H9 (cell line): ENCODE measurements at regions not wholly inside any gene's neighbourhood (a gene's known extent, or its start where the extent isn't known, plus 50 kb on each side); places are given as distances from the start of the nearest gene placed in this dataset.

ENCODE experiments used
- DNase-seq: peaks from one replicate; pipeline ENCODE4 v3.0.0-alpha.2; 2017
- H2AFZ ChIP-seq: one replicate; pipeline ENCODE4 v1.6.1; 2013; ENCODE audit warnings: mild to moderate bottlenecking, low read length, control low read depth, moderate library complexity
- H2AK5ac ChIP-seq: 2 replicates; pipeline ENCODE4 v1.6.1; 2013; ENCODE audit warnings: low read length, control low read depth, mixed read lengths; ENCODE audit not compliant: insufficient read length
- H2BK120ac ChIP-seq: one replicate; pipeline ENCODE4 v1.6.1; 2013; ENCODE audit warnings: low read depth, mild to moderate bottlenecking, low read length, control low read depth, inconsistent platforms; ENCODE audit not compliant: poor library complexity, severe bottlenecking
- H2BK12ac ChIP-seq: 2 replicates; pipeline ENCODE4 v1.6.1; 2013; ENCODE audit warnings: low read length, control low read depth, mixed read lengths, low read depth; ENCODE audit not compliant: insufficient read length
- H2BK15ac ChIP-seq: 2 replicates; pipeline ENCODE4 v1.6.1; 2013; ENCODE audit warnings: low read depth, low read length, control low read depth
- H2BK20ac ChIP-seq: one replicate; pipeline ENCODE4 v1.6.1; 2013; ENCODE audit warnings: low read depth, mild to moderate bottlenecking, low read length, control low read depth, inconsistent platforms; ENCODE audit not compliant: poor library complexity, severe bottlenecking
- H2BK5ac ChIP-seq: 2 replicates; pipeline ENCODE4 v1.6.1; 2013; ENCODE audit warnings: low read length, control low read depth, mixed read lengths; ENCODE audit not compliant: insufficient read length
- H3K14ac ChIP-seq: 2 replicates; pipeline ENCODE4 v1.6.1; 2013; ENCODE audit warnings: low read length, control low read depth; ENCODE audit not compliant: insufficient read depth
- H3K18ac ChIP-seq: 2 replicates; pipeline ENCODE4 v1.6.1; 2013; ENCODE audit warnings: low read depth, mild to moderate bottlenecking, mixed read lengths, low read length, control low read depth; ENCODE audit not compliant: insufficient read length
- H3K23ac ChIP-seq: 2 replicates; pipeline ENCODE4 v1.6.1; 2013; ENCODE audit warnings: low read length, control low read depth, mixed read lengths, low read depth; ENCODE audit not compliant: insufficient read length
- H3K23me2 ChIP-seq: 2 replicates; pipeline ENCODE4 v1.6.1; 2013; ENCODE audit warnings: low read depth, mild to moderate bottlenecking, mixed read lengths, low read length, control low read depth; ENCODE audit not compliant: insufficient read length, poor library complexity, severe bottlenecking
- H3K27ac ChIP-seq: 2 replicates; pipeline ENCODE4 v1.5.1; 2013; ENCODE audit warnings: low read length, control low read depth, mixed read lengths, low read depth; ENCODE audit not compliant: insufficient read length
- H3K27me3 ChIP-seq: 2 replicates; pipeline ENCODE4 v1.6.1; 2013; ENCODE audit warnings: low read length, control low read depth, inconsistent platforms; ENCODE audit not compliant: insufficient read depth
- H3K4ac ChIP-seq: 2 replicates; pipeline ENCODE4 v1.6.1; 2013; ENCODE audit warnings: low read depth, mild to moderate bottlenecking, control low read depth, inconsistent platforms, low read length, moderate library complexity
- H3K4me1 ChIP-seq: 2 replicates; pipeline ENCODE4 v1.6.1; 2013; ENCODE audit warnings: low read length, control low read depth, inconsistent platforms; ENCODE audit not compliant: insufficient read depth
- H3K4me2 ChIP-seq: 2 replicates; pipeline ENCODE4 v1.6.1; 2013; ENCODE audit warnings: low read length, control low read depth, mixed read lengths; ENCODE audit not compliant: insufficient read length, insufficient read depth
- H3K56ac ChIP-seq: 2 replicates; pipeline ENCODE4 v1.6.1; 2013; ENCODE audit warnings: low read depth, mild to moderate bottlenecking, mixed read lengths, low read length, control low read depth; ENCODE audit not compliant: insufficient read length
- H3K79me1 ChIP-seq: 2 replicates; pipeline ENCODE4 v1.6.1; 2013; ENCODE audit warnings: low read depth, mild to moderate bottlenecking, moderate library complexity, low read length, control low read depth, inconsistent platforms; ENCODE audit not compliant: insufficient read depth, poor library complexity, severe bottlenecking
- H3K79me2 ChIP-seq: 2 replicates; pipeline ENCODE4 v1.6.1; 2013; ENCODE audit warnings: low read length, control low read depth, inconsistent platforms; ENCODE audit not compliant: insufficient read depth
- H3K9ac ChIP-seq: 2 replicates; pipeline ENCODE4 v1.6.1; 2013; ENCODE audit warnings: low read length, control low read depth, mixed read lengths; ENCODE audit not compliant: insufficient read length; ENCODE audit errors: extremely low read depth
- H3K9me3 ChIP-seq: one replicate; pipeline ENCODE4 v1.6.1; 2013; ENCODE audit warnings: low read depth, low read length, inconsistent platforms; ENCODE audit not compliant: control insufficient read depth
- H3T11ph ChIP-seq: one replicate; pipeline ENCODE4 v1.6.1; 2013; ENCODE audit warnings: mild to moderate bottlenecking, low read length, control low read depth, inconsistent platforms
- H4K20me1 ChIP-seq: one replicate; pipeline ENCODE4 v1.6.1; 2013; ENCODE audit not compliant: control insufficient read depth, insufficient read length, insufficient read depth
- H4K5ac ChIP-seq: 2 replicates; pipeline ENCODE4 v1.6.1; 2013; ENCODE audit warnings: low read depth, mild to moderate bottlenecking, mixed read lengths, low read length, control low read depth; ENCODE audit not compliant: insufficient read length
- H4K8ac ChIP-seq: replicated peaks from 2 replicates; pipeline ENCODE4 v1.6.1; 2013; ENCODE audit warnings: low read length, control low read depth, mixed read lengths, low read depth; ENCODE audit not compliant: insufficient read length
- H4K91ac ChIP-seq: 2 replicates; pipeline ENCODE4 v1.6.1; 2013; ENCODE audit warnings: low read depth, mild to moderate bottlenecking, moderate library complexity, mixed read lengths, low read length, control low read depth; ENCODE audit not compliant: insufficient read length
- H3K27ac Mint-ChIP-seq, 3 experiments: 2 replicates in 2 of 3; 3 replicates in 1 of 3; pipeline ENCODE4 v1.8.0; 2020 to 2021; ENCODE audit warnings: mixed read lengths in 3 of 3, mild to moderate bottlenecking in 1 of 3, moderate library complexity in 1 of 3
- H3K27me3 Mint-ChIP-seq: 2 replicates; pipeline ENCODE4 v1.8.0; 2021; ENCODE audit warnings: low read depth, mild to moderate bottlenecking, moderate library complexity, mixed read lengths
- H3K36me3 Mint-ChIP-seq, 3 experiments: 2 replicates in 2 of 3; 3 replicates in 1 of 3; pipeline ENCODE4 v1.8.0; 2020 to 2021; ENCODE audit warnings: low read depth in 3 of 3, mixed read lengths in 3 of 3; ENCODE audit not compliant: insufficient read depth in 1 of 3
- H3K4me1 Mint-ChIP-seq, 2 experiments: 2 replicates each; pipeline ENCODE4 v1.8.0; 2020; ENCODE audit warnings: mixed read lengths in 2 of 2
- H3K4me3 Mint-ChIP-seq, 2 experiments: 2 replicates in 1 of 2; 3 replicates in 1 of 2; pipeline ENCODE4 v1.8.0; 2020 to 2021; ENCODE audit warnings: mild to moderate bottlenecking in 2 of 2, mixed read lengths in 2 of 2, moderate library complexity in 1 of 2
- H3K9me3 Mint-ChIP-seq, 2 experiments: 2 replicates in 1 of 2; 3 replicates in 1 of 2; pipeline ENCODE4 v1.8.0; 2020; ENCODE audit warnings: mild to moderate bottlenecking in 2 of 2, mixed read lengths in 2 of 2, moderate library complexity in 1 of 2
- WGBS: extraction: QIAGEN DNeasy Blood & Tissue Kit; methylation state at CpG from one replicate; pipeline ENCODE4 v1.1.7; 2013; ENCODE audit warnings: missing lambda C conversion rate, low lambda C conversion rate, mixed read lengths; ENCODE audit not compliant: insufficient read length; ENCODE audit errors: extremely low coverage; 5-methylcytosine and 5-hydroxymethylcytosine counted together
- TF ChIP-seq, protein P1 (sequence below): fragments of 200-600 bp; sonication (generic); conservative IDR thresholded peaks from 3 replicates; pipeline ENCODE4 v1.8.0; 2021; ENCODE audit warnings: antibody characterized with exemption, mild to moderate bottlenecking

DNA sequence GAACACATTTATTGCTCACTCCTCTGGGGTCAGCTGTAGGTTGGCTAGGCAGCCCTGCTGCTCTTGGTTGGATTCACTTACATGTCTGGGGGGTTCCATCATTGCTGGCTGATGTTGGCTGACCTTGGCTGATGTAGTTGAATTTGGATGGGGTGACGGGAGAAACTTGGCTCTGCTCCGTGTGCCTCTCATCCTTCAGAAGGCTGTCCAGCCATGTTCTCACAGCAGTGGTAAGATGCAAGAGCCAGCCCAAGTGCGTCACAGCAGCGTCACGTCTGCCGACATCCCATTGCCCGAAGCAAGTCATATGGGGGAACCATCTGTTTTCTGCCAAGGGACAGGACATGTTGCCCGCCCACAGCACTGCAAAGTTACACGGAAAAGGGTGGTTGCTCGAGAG is 613.5 kb downstream of the MATN1 start:
- Histone ChIP-seq H3K4me1 (no peaks in the 10 kb centered on the region), H3K79me1 (no peaks in the 10 kb centered on the region), H3K79me2 (no peaks in the 10 kb centered on the region), H3K9ac (no peak overlapping the region), H3K27ac (no peak overlapping the region), H2AFZ (no peak overlapping the region), H3K9me3 (no peaks in the 10 kb centered on the region), H4K91ac (no peak overlapping the region), H3K4ac (no peak overlapping the region), H4K5ac (no peak overlapping the region), H2BK15ac (no peak overlapping the region), H3K56ac (no peak overlapping the region), H3K23me2 (no peaks in the 10 kb centered on the region), H3K23ac (no peak overlapping the region), H3K27me3 (no peaks in the 10 kb centered on the region), H4K8ac (no peak overlapping the region), H3K4me2 (no peak overlapping the region), H3K14ac (no peak overlapping the region), H2AK5ac (no peak overlapping the region), H3K18ac (no peak overlapping the region), H3T11ph (no peak overlapping the region), H2BK20ac (no peak overlapping the region), H4K20me1 (no peaks in the 10 kb centered on the region), H2BK120ac (no peak overlapping the region), H2BK12ac (no peak overlapping the region), H2BK5ac (no peak overlapping the region)
- TF ChIP-seq, protein P1, sequence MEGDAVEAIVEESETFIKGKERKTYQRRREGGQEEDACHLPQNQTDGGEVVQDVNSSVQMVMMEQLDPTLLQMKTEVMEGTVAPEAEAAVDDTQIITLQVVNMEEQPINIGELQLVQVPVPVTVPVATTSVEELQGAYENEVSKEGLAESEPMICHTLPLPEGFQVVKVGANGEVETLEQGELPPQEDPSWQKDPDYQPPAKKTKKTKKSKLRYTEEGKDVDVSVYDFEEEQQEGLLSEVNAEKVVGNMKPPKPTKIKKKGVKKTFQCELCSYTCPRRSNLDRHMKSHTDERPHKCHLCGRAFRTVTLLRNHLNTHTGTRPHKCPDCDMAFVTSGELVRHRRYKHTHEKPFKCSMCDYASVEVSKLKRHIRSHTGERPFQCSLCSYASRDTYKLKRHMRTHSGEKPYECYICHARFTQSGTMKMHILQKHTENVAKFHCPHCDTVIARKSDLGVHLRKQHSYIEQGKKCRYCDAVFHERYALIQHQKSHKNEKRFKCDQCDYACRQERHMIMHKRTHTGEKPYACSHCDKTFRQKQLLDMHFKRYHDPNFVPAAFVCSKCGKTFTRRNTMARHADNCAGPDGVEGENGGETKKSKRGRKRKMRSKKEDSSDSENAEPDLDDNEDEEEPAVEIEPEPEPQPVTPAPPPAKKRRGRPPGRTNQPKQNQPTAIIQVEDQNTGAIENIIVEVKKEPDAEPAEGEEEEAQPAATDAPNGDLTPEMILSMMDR: no peak
- Mint-ChIP-seq H3K36me3 (peaks cover 0 to 2% (median 0%) of the 10 kb centered on the region in 3 experiments; a peak in 2 of 7 replicates), H3K4me1 (peaks cover 7 to 8% of the 10 kb centered on the region in 2 experiments; a peak in 3 of 4 replicates), H3K27me3 (peaks cover 26% of the 10 kb centered on the region), H3K27ac (no peak overlapping the region), H3K9me3 (no peaks in the 10 kb centered on the region), H3K4me3 (no peak overlapping the region)
- WGBS: no CpG with 5 or more reads among the region's 10 CpGs
- DNase-seq: no peak
